MG63 (cell line): ENCODE measurements at regions not wholly inside any gene's neighbourhood (a gene's known extent, or its start where the extent isn't known, plus 50 kb on each side); places are given as distances from the start of the nearest gene placed in this dataset.

Experiments used
- DNase-seq: peaks from one replicate; pipeline ENCODE4 v3.0.0-alpha.2; 2020
- H3K27me3 ChIP-seq: fragments of 250-450 bp; sonication (Bioruptor Pico); 2 replicates; pipeline ENCODE4 v1.5.1; 2020; ENCODE audit warnings: mild to moderate bottlenecking, moderate library complexity
- H3K36me3 ChIP-seq: fragments of 250-450 bp; sonication (Bioruptor Pico); 2 replicates; pipeline ENCODE4 v1.5.1; 2020; ENCODE audit warnings: mild to moderate bottlenecking, moderate library complexity
- H3K4me3 ChIP-seq: fragments of 250-450 bp; sonication (Bioruptor Pico); 2 replicates; pipeline ENCODE4 v1.5.1; 2020; ENCODE audit warnings: mild to moderate bottlenecking, moderate library complexity
- H3K9me3 ChIP-seq: fragments of 250-450 bp; sonication (Bioruptor Pico); 2 replicates; pipeline ENCODE4 v1.5.1; 2020; ENCODE audit warnings: mild to moderate bottlenecking, moderate library complexity

DNA sequence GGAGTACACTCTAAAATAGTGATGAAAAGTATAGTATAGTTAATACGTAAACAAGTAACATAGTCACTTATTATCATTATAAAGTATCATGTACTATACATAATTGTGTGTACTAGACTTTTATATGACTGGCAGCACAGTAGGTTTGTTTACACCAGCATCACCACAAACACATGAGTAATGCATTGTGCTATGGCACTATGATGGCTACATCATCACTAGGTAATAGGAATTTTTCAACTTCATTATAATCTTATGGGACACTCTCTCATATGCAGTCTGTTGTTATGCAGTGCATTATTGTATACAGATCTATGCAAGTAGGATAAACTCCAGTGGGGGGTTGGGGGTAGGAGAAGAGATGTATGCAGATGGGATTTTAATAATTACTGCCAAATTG is 52.7 kb upstream of the ELL2 start:
- H3K36me3 ChIP-seq = no peaks in the 10 kb centered on the region
- peaks cover 5% of the 10 kb centered on the region for H3K9me3 ChIP-seq
- H3K4me3 ChIP-seq = no peak overlapping the region
- H3K27me3 ChIP-seq = no peaks in the 10 kb centered on the region
- no peak for DNase-seq

DNA sequence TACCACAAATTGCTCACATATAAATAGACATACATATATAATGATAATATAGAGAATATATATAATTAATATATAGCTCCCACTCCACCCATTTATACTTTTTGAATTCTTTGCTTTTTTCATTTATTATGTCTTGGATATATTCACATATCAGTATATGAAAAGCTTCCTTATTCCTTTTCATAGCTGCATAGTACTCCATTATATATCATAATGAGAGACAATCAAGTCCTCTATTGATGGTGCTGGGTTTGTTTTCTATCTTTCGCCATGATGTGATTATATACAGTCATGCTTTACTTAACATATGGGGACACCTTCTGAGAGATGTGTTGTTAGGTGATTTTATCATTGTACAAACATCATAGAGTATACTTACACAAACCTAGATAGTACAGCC is 51.6 kb upstream of the ELL2 start:
- H3K4me3 ChIP-seq = no peak overlapping the region
- DNase-seq = no peak
- H3K36me3 ChIP-seq = no peaks in the 10 kb centered on the region

DNA sequence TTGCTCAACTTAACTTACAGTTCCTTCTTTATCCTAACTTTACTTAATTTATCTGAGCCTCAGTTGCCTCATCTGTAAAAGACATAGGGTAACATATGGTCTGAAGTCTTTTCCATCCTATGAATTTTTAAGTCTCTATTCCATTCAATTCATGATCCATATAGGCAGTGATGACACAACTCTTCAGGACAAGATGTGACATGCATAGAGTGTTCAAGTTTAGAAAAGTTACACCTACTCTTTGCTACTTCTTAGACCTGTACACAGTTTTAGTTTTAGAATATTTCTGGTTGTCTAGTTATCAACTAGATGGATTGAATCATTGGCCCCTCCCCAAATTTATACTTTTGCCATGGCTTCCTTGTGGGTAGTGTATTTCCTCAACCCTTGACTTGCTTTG is 50.7 kb upstream of the ELL2 start:
- Histone ChIP-seq H3K36me3 (no peaks in the 10 kb centered on the region), H3K9me3 (peaks cover 13% of the 10 kb centered on the region), H3K27me3 (no peaks in the 10 kb centered on the region), H3K4me3 (no peak overlapping the region)
- no peak for DNase-seq

More for the DNA sequence above, 51.6 kb upstream of the ELL2 start:
- Histone ChIP-seq H3K27me3 (no peaks in the 10 kb centered on the region), H3K9me3 (peaks cover 10% of the 10 kb centered on the region)
